SH-SY5Y (cell line): ENCODE measurements at regions not wholly inside any gene's neighbourhood (a gene's known extent, or its start where the extent isn't known, plus 50 kb on each side); places are given as distances from the start of the nearest gene placed in this dataset.

Source experiments
- GATA2 ChIP-seq: IDR thresholded peaks from 2 replicates; pipeline ENCODE4 v1.6.1; 2011; ENCODE audit warnings: mild to moderate bottlenecking, low read depth, low read length
- GATA3 ChIP-seq: IDR thresholded peaks from 2 replicates; pipeline ENCODE4 v1.6.1; 2011; ENCODE audit warnings: low read depth, mild to moderate bottlenecking, low read length, moderate library complexity

DNA sequence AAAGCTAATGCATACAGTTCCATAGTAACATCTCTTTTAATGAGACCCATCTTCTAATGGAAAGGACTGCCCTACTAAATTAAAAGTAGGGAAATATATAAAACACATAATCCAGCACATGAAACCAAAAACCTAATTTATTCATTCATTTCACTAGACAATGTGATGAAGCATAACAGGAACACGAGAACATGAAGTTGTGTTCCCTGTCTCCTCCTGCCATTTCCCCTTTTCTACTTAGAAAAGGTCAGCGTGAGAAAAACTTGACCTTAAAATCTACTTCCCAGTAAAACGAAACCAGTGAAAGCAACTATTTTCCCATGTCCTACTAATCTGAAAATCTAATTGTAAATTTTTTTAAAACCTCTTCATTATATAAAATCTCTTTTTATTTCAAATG, 847.5 kb downstream of the TLE1 start:
- TF ChIP-seq GATA2 (no peak), GATA3 (no peak)
